Activated CD4-positive, alpha-beta T cell treated with anti-CD3 and anti-CD28 coated beads for 36 hours (primary cell): ENCODE measurements at regions not wholly inside any gene's neighbourhood (a gene's known extent, or its start where the extent isn't known, plus 50 kb on each side); places are given as distances from the start of the nearest gene placed in this dataset.

ENCODE experiments used
- ATAC-seq: fragments of 200-7000 bp; cut with Tn5 transposase; one replicate; pipeline ENCODE4 v1.10.0; 2021; ENCODE audit warnings: mild to moderate bottlenecking, moderate library complexity
- CTCF ChIA-PET: fragments of 350-600 bp; sonication (Branson Sonifier 250); formaldehyde crosslinking; loops from one replicate; lab custom pipeline; 2021; ENCODE audit warnings: antibody characterized with exemption; lab: Charles Lee
- POLR2A ChIA-PET: fragments of 350-600 bp; sonication (Branson Sonifier 250); formaldehyde crosslinking; loops from one replicate; lab custom pipeline; 2021; ENCODE audit warnings: antibody characterized with exemption, inconsistent platforms; lab: Charles Lee
- DNase-seq: peaks from one replicate; pipeline ENCODE4 v3.0.0-alpha.2; 2020
- H3K27ac Mint-ChIP-seq: one replicate; pipeline ENCODE4 v1.8.0; 2021; ENCODE audit warnings: mixed read lengths
- H3K27me3 Mint-ChIP-seq: one replicate; pipeline ENCODE4 v1.8.0; 2021; ENCODE audit warnings: mixed read lengths
- H3K36me3 Mint-ChIP-seq: one replicate; pipeline ENCODE4 v1.8.0; 2021; ENCODE audit warnings: low read depth, mixed read lengths
- H3K4me1 Mint-ChIP-seq: one replicate; pipeline ENCODE4 v1.8.0; 2021; ENCODE audit warnings: mixed read lengths
- H3K4me3 Mint-ChIP-seq: one replicate; pipeline ENCODE4 v1.8.0; 2021; ENCODE audit warnings: mild to moderate bottlenecking, moderate library complexity, mixed read lengths
- H3K9me3 Mint-ChIP-seq: one replicate; pipeline ENCODE4 v1.8.0; 2021; ENCODE audit warnings: low read depth, mixed read lengths
- intact Hi-C, 2 experiments: fragments of 100-400 bp; cut with DNase I in 1 of 2; cut with micrococcal nuclease in 1 of 2; formaldehyde crosslinking; loops; one replicate each; pipeline versions ENCODE4 v1.14.2 to v1.15.1; 2022 to 2024; cut with DNase I, micrococcal nuclease

DNA sequence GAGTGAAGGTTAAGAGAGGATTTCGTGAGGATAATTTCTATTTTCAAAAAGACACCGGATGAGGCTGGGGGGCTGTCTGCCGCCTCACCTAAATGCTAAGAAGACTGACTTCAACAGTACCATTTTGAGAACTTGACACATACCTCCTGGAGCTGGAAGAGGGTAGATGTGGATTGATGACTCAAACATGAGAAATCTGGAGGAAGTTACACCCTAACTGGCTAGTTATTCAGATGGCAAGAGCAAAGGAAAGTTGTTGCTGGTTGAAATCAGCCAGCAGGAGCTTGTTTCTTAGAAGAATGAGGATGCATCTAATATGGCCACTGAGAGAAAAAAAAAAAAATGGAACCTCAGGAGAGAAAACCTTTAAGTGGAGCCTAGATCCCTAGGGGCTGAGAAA lies 76.2 kb upstream of the KIAA1217 start:
- ChIA-PET POLR2A (no interaction called here), CTCF (no interaction called here)
- intact Hi-C loops: no loop called here
- Mint-ChIP-seq H3K4me3 (no peak overlapping the region), H3K36me3 (no peaks in the 10 kb centered on the region), H3K27ac (no peak overlapping the region), H3K27me3 (no peaks in the 10 kb centered on the region), H3K4me1 (no peaks in the 10 kb centered on the region), H3K9me3 (no peaks in the 10 kb centered on the region)
- no peak for DNase-seq
- ATAC-seq: no peak

DNA sequence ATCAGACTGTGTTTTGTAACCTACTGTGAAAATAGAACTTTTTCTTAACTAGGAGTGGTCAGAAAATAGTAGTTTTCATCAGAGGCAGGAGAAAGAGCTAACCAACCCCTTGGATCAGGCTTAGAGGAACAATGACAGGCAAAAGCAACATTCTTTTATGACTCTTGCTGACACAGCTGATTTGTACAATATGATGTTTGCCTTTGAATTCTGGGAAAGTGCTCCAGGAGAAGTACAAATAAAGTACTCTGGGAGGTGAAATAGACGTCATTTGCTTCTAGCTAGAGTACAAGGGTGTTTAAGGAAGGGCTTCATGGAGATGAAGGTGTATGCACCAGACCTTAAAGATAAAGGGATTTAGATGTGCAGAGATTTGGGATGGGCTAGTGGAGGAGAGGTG lies 75.1 kb upstream of the KIAA1217 start:
- POLR2A ChIA-PET: no interaction called here
- CTCF ChIA-PET: no interaction called here
- intact Hi-C loops: no loop called here
- H3K27ac Mint-ChIP-seq: no peak overlapping the region
- H3K9me3 Mint-ChIP-seq: no peaks in the 10 kb centered on the region
- DNase-seq: no peak
- ATAC-seq: no peak
- H3K4me1 Mint-ChIP-seq: no peaks in the 10 kb centered on the region
- H3K4me3 Mint-ChIP-seq: no peak overlapping the region
- no peaks in the 10 kb centered on the region for H3K36me3 Mint-ChIP-seq
- H3K27me3 Mint-ChIP-seq: no peaks in the 10 kb centered on the region

DNA sequence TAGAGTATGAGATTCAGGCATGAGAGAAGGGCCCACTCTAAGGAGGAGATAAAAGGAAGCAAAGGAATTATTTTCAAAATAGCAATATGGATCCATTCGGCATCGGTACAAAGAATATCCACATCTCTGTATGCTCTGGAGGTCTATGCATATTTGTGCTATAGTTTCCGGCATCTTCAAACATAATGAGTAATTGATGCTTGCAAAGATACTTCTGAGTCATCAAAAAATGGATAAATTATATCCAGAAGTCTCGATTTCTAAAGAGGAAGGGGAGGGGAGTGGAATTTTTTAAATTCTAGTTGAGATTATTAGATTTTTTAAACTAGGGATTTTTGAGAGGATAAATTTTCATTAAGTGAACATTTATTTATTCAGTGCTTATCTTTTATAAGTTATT lies 72.9 kb upstream of the KIAA1217 start:
- H3K36me3 Mint-ChIP-seq: no peaks in the 10 kb centered on the region
- CTCF ChIA-PET: no interaction called here
- DNase-seq (no peak), ATAC-seq (no peak)
- intact Hi-C loops: no loop called here
- H3K9me3 Mint-ChIP-seq: no peaks in the 10 kb centered on the region
- POLR2A ChIA-PET: no interaction called here
- no peak overlapping the region for H3K27ac Mint-ChIP-seq
- H3K4me1 Mint-ChIP-seq: no peaks in the 10 kb centered on the region
- H3K27me3 Mint-ChIP-seq: no peaks in the 10 kb centered on the region
- H3K4me3 Mint-ChIP-seq: no peak overlapping the region

DNA sequence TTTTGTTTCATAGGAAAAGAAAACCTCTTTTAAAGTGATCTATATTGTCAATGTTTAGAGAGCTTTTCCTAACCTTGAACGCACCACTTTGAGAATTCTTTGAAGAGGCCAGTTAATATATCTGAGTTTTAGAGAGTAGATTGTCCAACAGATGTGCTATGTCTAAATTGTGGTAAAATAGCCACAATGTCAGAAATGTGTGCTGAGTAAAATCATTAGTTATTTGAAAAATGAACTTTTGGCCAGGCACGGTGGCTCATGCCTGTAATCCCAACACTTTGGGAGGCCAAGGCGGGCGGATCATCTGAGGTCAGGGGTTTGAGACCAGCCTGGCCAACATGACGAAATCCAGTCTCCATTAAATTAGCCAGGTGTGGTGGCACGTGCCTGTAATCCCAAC lies 61.6 kb upstream of the KIAA1217 start:
- Mint-ChIP-seq H3K36me3 (no peaks in the 10 kb centered on the region), H3K4me1 (no peaks in the 10 kb centered on the region), H3K27me3 (no peaks in the 10 kb centered on the region), H3K9me3 (peaks cover 3% of the 10 kb centered on the region), H3K27ac (no peak overlapping the region), H3K4me3 (no peak overlapping the region)
- DNase-seq (no peak), ATAC-seq (no peak)
- POLR2A ChIA-PET: no interaction called here
- CTCF ChIA-PET: no interaction called here
- intact Hi-C loops: no loop called here

DNA sequence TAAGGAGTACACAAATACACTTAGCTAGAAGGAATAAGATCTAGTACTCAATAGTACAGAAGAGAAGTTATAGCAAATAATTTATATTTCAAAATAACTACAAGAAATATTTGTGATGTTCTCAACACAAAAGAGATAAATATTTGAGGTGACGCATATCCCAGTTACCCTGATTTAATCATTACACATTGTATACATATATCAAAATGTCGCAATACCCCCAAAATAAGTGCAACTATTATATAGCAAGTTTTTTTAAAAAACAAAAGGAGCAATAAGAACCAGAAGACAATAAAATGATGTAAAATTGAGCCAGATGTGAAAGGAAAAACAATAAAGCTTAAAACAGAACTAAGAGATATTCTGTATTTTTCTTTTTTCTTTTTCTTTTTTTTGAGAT lies 59.3 kb upstream of the KIAA1217 start:
- H3K4me3 Mint-ChIP-seq: no peak overlapping the region
- intact Hi-C loops: loop anchor here in 1 of 2 experiments (2.0 kb wide), 1 partner anchor 15 kb away; no protein-coding TSS in a partner anchor
- DNase-seq (no peak), ATAC-seq (no peak)
- CTCF ChIA-PET: no interaction called here
- POLR2A ChIA-PET: no interaction called here
- no peaks in the 10 kb centered on the region for H3K27me3 Mint-ChIP-seq
- H3K9me3 Mint-ChIP-seq: peaks cover 3% of the 10 kb centered on the region
- no peak overlapping the region for H3K27ac Mint-ChIP-seq
- no peaks in the 10 kb centered on the region for H3K4me1 Mint-ChIP-seq
- no peaks in the 10 kb centered on the region for H3K36me3 Mint-ChIP-seq

DNA sequence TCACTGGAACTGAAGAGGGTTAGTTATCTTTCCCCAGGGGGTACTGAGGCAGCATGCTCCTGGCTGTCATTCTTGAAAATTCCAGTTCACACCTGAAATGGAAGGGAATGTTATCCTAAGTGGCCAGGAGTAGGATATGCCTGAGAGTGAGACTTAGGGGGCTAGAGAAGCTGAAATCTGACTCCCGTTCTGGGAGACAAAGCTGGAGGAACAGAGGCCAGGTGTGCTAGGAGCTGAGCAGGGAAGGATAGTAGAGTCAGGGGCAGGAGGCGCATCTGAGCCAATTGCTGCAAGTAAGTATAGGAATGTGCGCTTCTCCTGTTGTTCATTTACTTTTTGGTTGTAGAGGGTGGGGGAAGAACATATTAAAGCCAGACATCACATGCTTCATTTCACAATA lies 58.1 kb upstream of the KIAA1217 start:
- H3K27ac Mint-ChIP-seq: no peak overlapping the region
- H3K4me3 Mint-ChIP-seq: no peak overlapping the region
- no peaks in the 10 kb centered on the region for H3K4me1 Mint-ChIP-seq
- intact Hi-C loops: loop anchor here in 1 of 2 experiments (2.0 kb wide), 1 partner anchor 14 kb away; no protein-coding TSS in a partner anchor
- no peaks in the 10 kb centered on the region for H3K9me3 Mint-ChIP-seq
- H3K27me3 Mint-ChIP-seq: no peaks in the 10 kb centered on the region
- ChIA-PET CTCF (no interaction called here), POLR2A (no interaction called here)
- H3K36me3 Mint-ChIP-seq: no peaks in the 10 kb centered on the region
- DNase-seq (no peak), ATAC-seq (no peak)

DNA sequence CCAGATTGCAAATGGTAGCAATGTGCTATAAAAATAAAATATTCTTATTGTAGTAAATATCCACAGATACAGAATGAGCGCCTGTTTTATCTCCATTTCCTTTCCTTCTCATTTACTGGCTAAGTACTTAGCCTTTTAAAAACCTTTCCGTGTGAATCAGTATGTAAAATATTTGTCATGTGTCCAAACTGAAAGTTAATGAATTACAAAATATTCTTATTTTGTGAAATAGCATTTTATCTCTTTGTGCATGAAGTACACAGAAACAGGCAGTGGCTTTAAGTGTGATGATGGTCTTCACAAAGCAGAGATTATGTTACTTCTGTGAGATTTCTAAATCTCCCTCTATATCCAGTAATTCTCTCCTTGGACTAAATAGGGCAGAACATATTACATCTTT lies 56.7 kb upstream of the KIAA1217 start:
- no peak for ATAC-seq
- Mint-ChIP-seq H3K4me1 (no peaks in the 10 kb centered on the region), H3K27me3 (no peaks in the 10 kb centered on the region), H3K36me3 (no peaks in the 10 kb centered on the region), H3K27ac (no peak overlapping the region), H3K9me3 (peaks cover 2% of the 10 kb centered on the region), H3K4me3 (no peak overlapping the region)
- intact Hi-C loops: no loop called here
- no peak for DNase-seq
- ChIA-PET CTCF (no interaction called here), POLR2A (no interaction called here)

DNA sequence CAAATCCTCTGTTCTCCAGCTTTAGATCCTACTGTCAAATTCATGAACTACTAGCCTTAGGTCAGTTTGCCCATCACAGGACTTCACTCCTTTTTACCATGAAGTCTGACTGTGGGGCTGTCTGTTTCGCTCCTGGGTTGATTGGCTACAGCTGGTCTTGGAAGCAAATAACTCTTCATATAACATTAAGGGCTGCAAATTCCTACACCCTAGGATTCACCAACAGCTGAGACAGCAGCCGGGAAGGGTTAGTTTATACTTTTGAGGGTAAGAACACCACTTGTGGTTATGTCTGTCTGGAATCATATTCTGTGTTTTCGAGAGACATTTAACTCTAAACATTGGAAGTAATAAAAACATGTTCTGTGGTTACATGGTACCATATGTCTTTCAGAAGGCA lies 55.9 kb upstream of the KIAA1217 start:
- POLR2A ChIA-PET: no interaction called here
- H3K4me1 Mint-ChIP-seq: no peaks in the 10 kb centered on the region
- H3K4me3 Mint-ChIP-seq: no peak overlapping the region
- no peaks in the 10 kb centered on the region for H3K36me3 Mint-ChIP-seq
- intact Hi-C loops: no loop called here
- DNase-seq (no peak), ATAC-seq (no peak)
- peaks cover 5% of the 10 kb centered on the region for H3K9me3 Mint-ChIP-seq
- CTCF ChIA-PET: no interaction called here
- no peaks in the 10 kb centered on the region for H3K27me3 Mint-ChIP-seq
- no peak overlapping the region for H3K27ac Mint-ChIP-seq

DNA sequence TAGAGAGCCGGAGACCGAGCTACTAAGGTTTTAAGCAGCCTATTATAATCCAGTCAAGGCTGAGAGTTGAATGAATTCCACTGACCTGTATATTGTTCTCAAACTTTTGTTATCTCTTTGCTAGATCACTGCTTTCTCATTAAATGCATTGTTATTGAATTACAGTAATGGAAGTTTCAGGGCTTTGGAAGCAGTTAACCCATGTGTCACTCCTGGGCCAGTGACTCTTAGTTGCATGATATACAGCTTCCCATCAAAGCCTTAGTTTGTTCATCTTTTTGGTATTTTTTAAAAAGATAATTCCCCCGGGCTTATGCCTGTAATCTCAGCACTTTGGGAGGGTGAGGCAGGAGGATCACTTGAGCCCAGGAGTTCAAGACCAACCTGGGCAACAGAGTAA lies 55.4 kb upstream of the KIAA1217 start:
- H3K27ac Mint-ChIP-seq: no peak overlapping the region
- no peaks in the 10 kb centered on the region for H3K27me3 Mint-ChIP-seq
- no peaks in the 10 kb centered on the region for H3K4me1 Mint-ChIP-seq
- ATAC-seq (no peak), DNase-seq (no peak)
- H3K9me3 Mint-ChIP-seq: peaks cover 10% of the 10 kb centered on the region
- no peaks in the 10 kb centered on the region for H3K36me3 Mint-ChIP-seq
- ChIA-PET CTCF (interaction anchor here (0.7 kb wide), 1 partner anchor 1904 kb away, joined by 3 read pairs; no protein-coding TSS in a partner anchor), POLR2A (no interaction called here)
- intact Hi-C loops: no loop called here
- H3K4me3 Mint-ChIP-seq: no peak overlapping the region

DNA sequence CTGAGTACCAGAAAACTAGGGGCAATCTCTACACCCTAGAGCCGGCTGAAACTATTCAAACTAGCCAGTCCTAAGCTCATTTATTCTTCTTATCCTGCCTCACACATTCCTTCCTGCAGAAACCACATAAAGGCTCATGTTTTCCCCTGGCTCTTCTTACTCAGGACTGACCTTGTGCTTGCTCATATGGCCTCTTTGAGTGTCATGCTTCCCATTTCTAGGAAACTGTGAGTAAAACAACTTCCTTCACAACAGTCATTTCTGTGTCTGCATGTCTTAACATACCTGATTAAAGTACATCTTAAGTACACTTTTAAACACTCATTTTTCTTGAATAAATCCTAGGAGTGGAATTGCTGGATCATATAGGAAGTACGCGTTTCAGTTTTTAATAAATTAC lies 52.3 kb upstream of the KIAA1217 start:
- POLR2A ChIA-PET: no interaction called here
- peaks cover 11% of the 10 kb centered on the region for H3K9me3 Mint-ChIP-seq

DNA sequence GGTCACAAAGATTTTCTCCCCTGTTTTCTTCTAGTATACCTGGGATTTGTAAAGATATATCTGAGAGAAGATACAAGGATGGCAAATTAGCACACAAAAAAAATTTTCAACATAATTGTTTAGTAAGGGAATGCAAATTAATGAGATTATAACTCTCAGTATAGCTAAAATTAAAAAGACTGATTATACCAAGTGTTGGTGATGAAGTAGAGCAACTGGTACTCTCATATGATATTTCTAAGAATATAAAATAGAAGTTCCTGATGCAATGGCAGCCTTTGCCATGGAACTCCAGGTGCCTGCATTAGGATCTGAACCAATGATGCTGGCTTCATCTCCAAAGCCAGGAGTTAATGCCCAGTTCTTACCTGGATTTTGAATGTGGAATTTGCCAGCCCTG lies 51.4 kb upstream of the KIAA1217 start:
- POLR2A ChIA-PET: no interaction called here
- peaks cover 11% of the 10 kb centered on the region for H3K9me3 Mint-ChIP-seq
- H3K4me1 Mint-ChIP-seq: no peaks in the 10 kb centered on the region
- H3K27ac Mint-ChIP-seq: no peak overlapping the region
- no peak overlapping the region for H3K4me3 Mint-ChIP-seq
- no peaks in the 10 kb centered on the region for H3K36me3 Mint-ChIP-seq
- CTCF ChIA-PET: no interaction called here
- no peak for ATAC-seq
- DNase-seq: no peak
- no peaks in the 10 kb centered on the region for H3K27me3 Mint-ChIP-seq
- intact Hi-C loops: no loop called here

More for the DNA sequence above, 52.3 kb upstream of the KIAA1217 start:
- DNase-seq: no peak
- Mint-ChIP-seq H3K27me3 (no peaks in the 10 kb centered on the region), H3K4me1 (no peaks in the 10 kb centered on the region), H3K36me3 (no peaks in the 10 kb centered on the region), H3K27ac (no peak overlapping the region), H3K4me3 (no peak overlapping the region)
- CTCF ChIA-PET: no interaction called here
- ATAC-seq: no peak
- intact Hi-C loops: no loop called here
